ENCODE measurements at regions not wholly inside any gene's neighbourhood (a gene's known extent, or its start where the extent isn't known, plus 50 kb on each side); places are given as distances from the start of the nearest gene placed in this dataset.

GRCh38 chr5:67976891-67977601 is 238.5 kb upstream of the PIK3R1 start:
- TF ChIP-seq EP300 (IDR thresholded peaks at IDR 0.05) (no peak), POLR2A (IDR thresholded peaks at IDR 0.05) (no peak)
